H1 (cell line): ENCODE measurements at regions not wholly inside any gene's neighbourhood (a gene's known extent, or its start where the extent isn't known, plus 50 kb on each side); places are given as distances from the start of the nearest gene placed in this dataset.

Experiments used
- CTCF ChIA-PET: fragments of 300-600 bp; sonication (Branson Sonifier 250); formaldehyde crosslinking; loops from one replicate; lab custom pipeline; 2021; ENCODE audit not compliant: partially characterized antibody; lab: Charles Lee
- POLR2A ChIA-PET: fragments of 300-600 bp; sonication (Branson Sonifier 250); formaldehyde crosslinking; loops from one replicate; lab custom pipeline; 2021; ENCODE audit warnings: inconsistent platforms; ENCODE audit not compliant: partially characterized antibody; lab: Charles Lee
- DNase-seq, 2 experiments: peaks; one replicate each; pipeline versions ENCODE4 v3.0.0 to v3.0.0-alpha.2; 2010 to 2022; ENCODE audit warnings: low spot score in 2 of 2, low read depth in 1 of 2, mixed read lengths in 1 of 2
- FAIRE-seq: peaks from 2 replicates; lab custom pipeline; 2011; peaks lifted over from hg19 to GRCh38; lab: Jason Lieb, UNC
- H2AFZ ChIP-seq: 2 replicates; pipeline ENCODE4 v1.8.1; 2012; ENCODE audit warnings: low read length, inconsistent platforms
- H2AK5ac ChIP-seq: 2 replicates; pipeline ENCODE4 v1.6.1; 2013; ENCODE audit warnings: low read depth, low read length
- H2BK120ac ChIP-seq: replicated peaks from 2 replicates; pipeline ENCODE3; 2013; ENCODE audit warnings: low read depth, low read length, inconsistent platforms
- H2BK12ac ChIP-seq: 2 replicates; pipeline ENCODE4 v1.6.1; 2013; ENCODE audit warnings: low read depth, low read length
- H2BK15ac ChIP-seq: 2 replicates; pipeline ENCODE4 v1.6.1; 2013; ENCODE audit warnings: low read length
- H2BK20ac ChIP-seq: 2 replicates; pipeline ENCODE4 v1.6.1; 2013; ENCODE audit warnings: low read length
- H2BK5ac ChIP-seq: 2 replicates; pipeline ENCODE4 v1.6.1; 2013; ENCODE audit warnings: low read depth, low read length
- H3K14ac ChIP-seq: 2 replicates; pipeline ENCODE4 v1.6.1; 2013; ENCODE audit warnings: inconsistent platforms; ENCODE audit not compliant: insufficient read length
- H3K18ac ChIP-seq: 2 replicates; pipeline ENCODE4 v1.6.1; 2013; ENCODE audit warnings: low read length; ENCODE audit errors: extremely low read depth
- H3K23ac ChIP-seq: 2 replicates; pipeline ENCODE4 v1.6.1; 2013; ENCODE audit warnings: inconsistent platforms; ENCODE audit not compliant: insufficient read length
- H3K23me2 ChIP-seq: 2 replicates; pipeline ENCODE4 v1.6.1; 2013; ENCODE audit warnings: low read depth, low read length
- H3K27ac ChIP-seq: 2 replicates; pipeline ENCODE4 v1.6.1; 2011; ENCODE audit warnings: low read depth, low read length, inconsistent platforms
- H3K27me3 ChIP-seq, 4 experiments: replicated peaks in 1 of 4; 1 replicate in 1 of 4; 2 replicates in 3 of 4; pipeline versions ENCODE4 v1.6.1 to v1.8.1; 2011 to 2013; ENCODE audit warnings: low read length in 3 of 4, mild to moderate bottlenecking in 3 of 4, inconsistent platforms in 2 of 4, mixed read lengths in 2 of 4, moderate library complexity in 1 of 4; ENCODE audit not compliant: control insufficient read depth in 3 of 4, insufficient read depth in 3 of 4; ENCODE audit errors: extremely low read depth in 1 of 4
- H3K36me3 ChIP-seq, 4 experiments: 2 replicates each; pipeline versions ENCODE4 v1.6.1 to v1.8.1; 2011 to 2013; ENCODE audit warnings: mild to moderate bottlenecking in 4 of 4, low read length in 3 of 4, moderate library complexity in 2 of 4, control low read depth in 1 of 4, inconsistent platforms in 1 of 4; ENCODE audit not compliant: insufficient read depth in 4 of 4, control insufficient read depth in 2 of 4
- H3K4ac ChIP-seq: replicated peaks from 2 replicates; pipeline ENCODE3; 2013; ENCODE audit warnings: low read length, low read depth, mixed read lengths, inconsistent platforms; ENCODE audit not compliant: insufficient read length
- H3K4me1 ChIP-seq, 4 experiments: replicated peaks in 1 of 4; 1 replicate in 1 of 4; 2 replicates in 3 of 4; pipeline versions ENCODE4 v1.6.1 to v1.8.1; 2011 to 2013; ENCODE audit warnings: low read length in 3 of 4, inconsistent platforms in 2 of 4, mixed read lengths in 1 of 4; ENCODE audit not compliant: insufficient read depth in 4 of 4, control insufficient read depth in 3 of 4
- H3K4me2 ChIP-seq, 2 experiments: 2 replicates each; pipeline versions ENCODE4 v1.6.1 to v1.8.1; 2011 to 2013; ENCODE audit warnings: low read depth in 2 of 2, low read length in 2 of 2, control low read depth in 1 of 2, inconsistent platforms in 1 of 2, mild to moderate bottlenecking in 1 of 2; ENCODE audit not compliant: insufficient read depth in 1 of 2
- H3K4me3 ChIP-seq, 4 experiments: fragments of 200-600, 300-600 bp in 1 of 4; sonication (generic), shearing (Covaris generic), sonication (Bioruptor Twin) in 1 of 4; 2 replicates each; pipeline versions ENCODE4 v1.5.1 to v1.8.1; 2011 to 2016; ENCODE audit warnings: low read length in 4 of 4, low read depth in 3 of 4, control low read depth in 2 of 4, inconsistent platforms in 2 of 4, mild to moderate bottlenecking in 2 of 4, mixed read lengths in 1 of 4, moderate library complexity in 1 of 4; ENCODE audit not compliant: insufficient read depth in 2 of 4; ENCODE audit errors: extremely low read depth in 1 of 4
- H3K56ac ChIP-seq: replicated peaks from 2 replicates; pipeline ENCODE3; 2013; ENCODE audit warnings: low read depth, mild to moderate bottlenecking, mixed read lengths, low read length, inconsistent platforms; ENCODE audit not compliant: insufficient read length
- H3K79me1 ChIP-seq: 2 replicates; pipeline ENCODE4 v1.6.1; 2013; ENCODE audit warnings: low read depth, low read length, control low read depth
- H3K79me2 ChIP-seq, 2 experiments: 2 replicates each; pipeline versions ENCODE4 v1.6.1 to v1.8.1; 2012 to 2013; ENCODE audit warnings: low read length in 2 of 2, mild to moderate bottlenecking in 2 of 2, inconsistent platforms in 1 of 2; ENCODE audit not compliant: insufficient read depth in 2 of 2, control insufficient read depth in 1 of 2
- H3K9ac ChIP-seq, 4 experiments: replicated peaks in 1 of 4; 1 replicate in 1 of 4; 2 replicates in 3 of 4; pipeline versions ENCODE4 v1.6.1 to v1.8.1; 2011 to 2013; ENCODE audit warnings: low read depth in 3 of 4, low read length in 3 of 4, control low read depth in 2 of 4, mild to moderate bottlenecking in 2 of 4, moderate library complexity in 2 of 4, inconsistent platforms in 1 of 4; ENCODE audit errors: extremely low read depth in 1 of 4
- H3K9me3 ChIP-seq, 2 experiments: 2 replicates each; pipeline versions ENCODE4 v1.6.1 to v1.8.1; 2012 to 2013; ENCODE audit warnings: mild to moderate bottlenecking in 2 of 2, moderate library complexity in 2 of 2, control low read depth in 1 of 2, inconsistent platforms in 1 of 2, low read depth in 1 of 2, low read length in 1 of 2, mixed read lengths in 1 of 2; ENCODE audit not compliant: insufficient read depth in 2 of 2
- H4K20me1 ChIP-seq, 2 experiments: replicated peaks in 1 of 2; 2 replicates each; pipeline versions ENCODE3 to v1.8.1; 2011 to 2013; ENCODE audit warnings: inconsistent platforms in 2 of 2, low read length in 2 of 2, mild to moderate bottlenecking in 1 of 2; ENCODE audit not compliant: insufficient read depth in 2 of 2, control insufficient read depth in 1 of 2
- H4K5ac ChIP-seq: 2 replicates; pipeline ENCODE4 v1.6.1; 2013; ENCODE audit warnings: low read length, low read depth, mixed read lengths, inconsistent platforms; ENCODE audit not compliant: insufficient read length
- H4K8ac ChIP-seq: 2 replicates; pipeline ENCODE4 v1.8.0; 2013; ENCODE audit warnings: mild to moderate bottlenecking, moderate library complexity, low read length, inconsistent platforms; ENCODE audit not compliant: insufficient read depth; ENCODE audit errors: extremely low read depth
- H4K91ac ChIP-seq: replicated peaks from 2 replicates; pipeline ENCODE3; 2013; ENCODE audit warnings: low read length, mixed read lengths, inconsistent platforms; ENCODE audit not compliant: insufficient read length
- KDM1A ChIP-seq: fragments of 200-600, 300-600 bp; sonication (generic); IDR thresholded peaks from 2 replicates; pipeline ENCODE4 v1.7.1; 2016; ENCODE audit warnings: mild to moderate bottlenecking, low read length, borderline replicate concordance
- NRF1 ChIP-seq: IDR thresholded peaks from 2 replicates; pipeline ENCODE4 v1.6.1; 2011; ENCODE audit warnings: mild to moderate bottlenecking, low read depth, low read length, improper control_type of control experiment
- WGBS, 2 experiments: shearing (Covaris generic) in 1 of 2; methylation state at CpG; one replicate each; pipeline versions ENCODE4 v1.1.6 to v1.1.7; 2013 to 2015; ENCODE audit warnings: low lambda C conversion rate in 2 of 2, mixed read lengths in 2 of 2, inconsistent platforms in 1 of 2, low coverage in 1 of 2, missing lambda C conversion rate in 1 of 2; ENCODE audit not compliant: insufficient replicate concordance in 2 of 2, insufficient coverage in 1 of 2, insufficient read length in 1 of 2; ENCODE audit errors: extremely low coverage in 1 of 2, missing lambda C conversion rate in 1 of 2; 5-methylcytosine and 5-hydroxymethylcytosine counted together

GRCh38 chr5:112546946-112547592 lies 128.0 kb upstream of the EPB41L4A start:
- H3K9me3 ChIP-seq: no peaks in the 10 kb centered on the region
- H4K5ac ChIP-seq: no peak overlapping the region
- no peak overlapping the region for H3K23ac ChIP-seq
- POLR2A ChIA-PET: no interaction called here
- no peak overlapping the region for H3K14ac ChIP-seq
- no peak overlapping the region for H4K8ac ChIP-seq
- no peaks in the 10 kb centered on the region for H3K79me1 ChIP-seq
- H3K79me2 ChIP-seq: no peaks in the 10 kb centered on the region
- H2BK20ac ChIP-seq: no peak overlapping the region
- CTCF ChIA-PET: interaction anchor here (1.1 to 13.1 kb wide), 8 partner anchors 9 to 211 kb away, joined by 3 to 126 read pairs (median 4); no protein-coding TSS in a partner anchor
- H2AK5ac ChIP-seq: no peak overlapping the region
- WGBS, 2 experiments: 82% methylated on average over 4 of the region's 4 CpGs; no CpG with 5 or more reads in 1 of the 2 experiments
- no peak overlapping the region for H2BK120ac ChIP-seq
- H2BK5ac ChIP-seq: no peak overlapping the region
- DNase-seq (no peak), FAIRE-seq (no peak)
- H3K23me2 ChIP-seq: no peaks in the 10 kb centered on the region
- H3K36me3 ChIP-seq: no peaks in the 10 kb centered on the region
- H3K27ac ChIP-seq: no peak overlapping the region
- H3K9ac ChIP-seq: no peak overlapping the region
- no peak overlapping the region for H3K4ac ChIP-seq
- no peaks in the 10 kb centered on the region for H4K20me1 ChIP-seq
- no peak overlapping the region for H2BK12ac ChIP-seq
- H2BK15ac ChIP-seq: no peak overlapping the region
- TF ChIP-seq KDM1A: no peak
- no peak for TF ChIP-seq NRF1
- H3K4me1 ChIP-seq: no peaks in the 10 kb centered on the region
- no peaks in the 10 kb centered on the region for H3K27me3 ChIP-seq
- H2AFZ ChIP-seq: no peak overlapping the region; the same call in 1 of the 2 replicates
- H3K4me2 ChIP-seq: no peak overlapping the region
- H3K18ac ChIP-seq: no peak overlapping the region
- H4K91ac ChIP-seq: no peak overlapping the region
- H3K4me3 ChIP-seq: no peak overlapping the region
- H3K56ac ChIP-seq: no peak overlapping the region
